ENCODE measurements at regions not wholly inside any gene's neighbourhood (a gene's known extent, or its start where the extent isn't known, plus 50 kb on each side); places are given as distances from the start of the nearest gene placed in this dataset.
"Not testable (repeated sequence)": the region's sequence is repeated elsewhere in the genome, so short reads cannot be mapped to it uniquely, and the experiment has no call there.

GRCh38 chr12:14099994-14100393 is 118.6 kb upstream of the GRIN2B start:
- Mint-ChIP-seq H3K36me3 (ENCODE audit: insufficient read depth) (no peaks in the 10 kb centered on the region), H3K9me3 (peaks cover 0 to 12% of the 10 kb centered on the region in 2 donors), H3K4me3 (no peak overlapping the region), H3K4me1 (ENCODE audit: low read depth in 2 of 2) (no peaks in the 10 kb centered on the region), H3K27me3 (peaks cover 28 to 40% of the 10 kb centered on the region in 2 donors), H3K27ac (no peak overlapping the region)
- DNase-seq (no peak), ATAC-seq (replicated peaks) (no peak)

- peaks cover 0 to 12% of the 10 kb centered on the region in 2 donors for H3K9me3 Mint-ChIP-seq
- H3K36me3 Mint-ChIP-seq (ENCODE audit: insufficient read depth); H3K27ac Mint-ChIP-seq; H3K4me3 Mint-ChIP-seq; ATAC-seq (replicated peaks); H3K4me1 Mint-ChIP-seq (ENCODE audit: low read depth in 2 of 2); DNase-seq: not testable (repeated sequence)
- peaks cover 28 to 40% of the 10 kb centered on the region in 2 donors for H3K27me3 Mint-ChIP-seq
Measured at GRCh38 chr12:14101556-14101955, 120.2 kb upstream of the GRIN2B start.

- no peak overlapping the region for H3K27ac Mint-ChIP-seq
- H3K27me3 Mint-ChIP-seq, result peaks cover 36 to 63% of the 10 kb centered on the region in 2 donors
- DNase-seq, result no peak
- H3K4me3 Mint-ChIP-seq, result no peak overlapping the region
- ATAC-seq (replicated peaks), result peak; percentile 17
- H3K36me3 Mint-ChIP-seq (ENCODE audit: insufficient read depth), result no peaks in the 10 kb centered on the region
- H3K4me1 Mint-ChIP-seq (ENCODE audit: low read depth in 2 of 2), result peaks cover 0 to 3% of the 10 kb centered on the region in 2 donors
- no peaks in the 10 kb centered on the region for H3K9me3 Mint-ChIP-seq
Measured at GRCh38 chr12:14111230-14111865, 129.9 kb upstream of the GRIN2B start.

- Mint-ChIP-seq H3K4me1 (ENCODE audit: low read depth in 2 of 2) (peaks cover 0 to 3% of the 10 kb centered on the region in 2 donors), H3K4me3 (no peak overlapping the region), H3K27me3 (peaks cover 30 to 54% of the 10 kb centered on the region in 2 donors), H3K27ac (no peak overlapping the region), H3K9me3 (peaks cover 0 to 2% of the 10 kb centered on the region in 2 donors), H3K36me3 (ENCODE audit: insufficient read depth) (no peaks in the 10 kb centered on the region)
- no peak for ATAC-seq (replicated peaks)
- no peak for DNase-seq
Measured at GRCh38 chr12:14113031-14113430, 131.6 kb upstream of the GRIN2B start.

GRCh38 chr12:14126692-14127091 is 145.3 kb upstream of the GRIN2B start:
- DNase-seq (no peak), ATAC-seq (replicated peaks) (no peak)
- H3K27me3 Mint-ChIP-seq, result peaks cover 5 to 34% of the 10 kb centered on the region in 2 donors
- no peaks in the 10 kb centered on the region for H3K4me1 Mint-ChIP-seq (ENCODE audit: low read depth in 2 of 2)
- H3K9me3 Mint-ChIP-seq, result peaks cover 0 to 2% of the 10 kb centered on the region in 2 donors
- no peak overlapping the region for H3K27ac Mint-ChIP-seq
- peaks cover 2% of the 10 kb centered on the region for H3K36me3 Mint-ChIP-seq (ENCODE audit: insufficient read depth)
- no peak overlapping the region for H3K4me3 Mint-ChIP-seq

- Mint-ChIP-seq H3K4me1 (ENCODE audit: low read depth in 2 of 2) (no peaks in the 10 kb centered on the region), H3K4me3 (no peak overlapping the region), H3K27ac (no peak overlapping the region), H3K9me3 (no peaks in the 10 kb centered on the region), H3K36me3 (ENCODE audit: insufficient read depth) (peaks cover 2% of the 10 kb centered on the region), H3K27me3 (peaks cover 15 to 47% of the 10 kb centered on the region in 2 donors)
- DNase-seq, result no peak
- no peak for ATAC-seq (replicated peaks)
Measured at GRCh38 chr12:14129611-14130195, 148.3 kb upstream of the GRIN2B start.

GRCh38 chr12:14135996-14136395 is 154.6 kb upstream of the GRIN2B start:
- Mint-ChIP-seq H3K4me3 (no peak overlapping the region), H3K36me3 (ENCODE audit: insufficient read depth) (no peaks in the 10 kb centered on the region), H3K27me3 (peaks cover 24 to 38% of the 10 kb centered on the region in 2 donors), H3K4me1 (ENCODE audit: low read depth in 2 of 2) (no peaks in the 10 kb centered on the region), H3K27ac (no peak overlapping the region), H3K9me3 (no peaks in the 10 kb centered on the region)
- no peak for ATAC-seq (replicated peaks)
- DNase-seq, result no peak

- DNase-seq (no peak), ATAC-seq (replicated peaks) (no peak)
- H3K27me3 Mint-ChIP-seq, result peaks cover 19 to 23% of the 10 kb centered on the region in 2 donors
- no peak overlapping the region for H3K4me3 Mint-ChIP-seq
- no peaks in the 10 kb centered on the region for H3K9me3 Mint-ChIP-seq
- no peaks in the 10 kb centered on the region for H3K36me3 Mint-ChIP-seq (ENCODE audit: insufficient read depth)
- no peak overlapping the region for H3K27ac Mint-ChIP-seq
- no peaks in the 10 kb centered on the region for H3K4me1 Mint-ChIP-seq (ENCODE audit: low read depth in 2 of 2)
Measured at GRCh38 chr12:14138495-14138894, 157.1 kb upstream of the GRIN2B start.

GRCh38 chr12:14148489-14149270 is 167.3 kb upstream of the GRIN2B start:
- H3K9me3 Mint-ChIP-seq, result no peaks in the 10 kb centered on the region
- ATAC-seq (replicated peaks), result no peak
- H3K27me3 Mint-ChIP-seq, result peaks cover 38 to 43% of the 10 kb centered on the region in 2 donors
- no peak overlapping the region for H3K27ac Mint-ChIP-seq
- no peak for DNase-seq
- H3K4me1 Mint-ChIP-seq (ENCODE audit: low read depth in 2 of 2), result no peaks in the 10 kb centered on the region
- no peak overlapping the region for H3K4me3 Mint-ChIP-seq
- no peaks in the 10 kb centered on the region for H3K36me3 Mint-ChIP-seq (ENCODE audit: insufficient read depth)

- Mint-ChIP-seq H3K27me3 (peaks cover 38 to 43% of the 10 kb centered on the region in 2 donors), H3K9me3 (no peaks in the 10 kb centered on the region), H3K27ac (no peak overlapping the region), H3K36me3 (ENCODE audit: insufficient read depth) (no peaks in the 10 kb centered on the region), H3K4me1 (ENCODE audit: low read depth in 2 of 2) (no peaks in the 10 kb centered on the region), H3K4me3 (no peak overlapping the region)
- ATAC-seq (replicated peaks), result no peak
- no peak for DNase-seq
Measured at GRCh38 chr12:14153803-14154202, 172.4 kb upstream of the GRIN2B start.

GRCh38 chr12:14156606-14157005 is 175.2 kb upstream of the GRIN2B start:
- no peak for ATAC-seq (replicated peaks)
- Mint-ChIP-seq H3K4me3 (no peak overlapping the region), H3K27me3 (peaks cover 22 to 25% of the 10 kb centered on the region in 2 donors), H3K4me1 (ENCODE audit: low read depth in 2 of 2) (no peaks in the 10 kb centered on the region), H3K36me3 (ENCODE audit: insufficient read depth) (no peaks in the 10 kb centered on the region), H3K27ac (no peak overlapping the region), H3K9me3 (no peaks in the 10 kb centered on the region)
- DNase-seq, result no peak

- no peak overlapping the region for H3K4me3 Mint-ChIP-seq
- DNase-seq (no peak), ATAC-seq (replicated peaks) (peak; percentile 56)
- no peaks in the 10 kb centered on the region for H3K9me3 Mint-ChIP-seq
- H3K36me3 Mint-ChIP-seq (ENCODE audit: insufficient read depth), result peaks cover 4% of the 10 kb centered on the region
- H3K27me3 Mint-ChIP-seq, result peaks cover 21 to 25% of the 10 kb centered on the region in 2 donors
- no peaks in the 10 kb centered on the region for H3K4me1 Mint-ChIP-seq (ENCODE audit: low read depth in 2 of 2)
- no peak overlapping the region for H3K27ac Mint-ChIP-seq
Measured at GRCh38 chr12:14157088-14157747, 175.8 kb upstream of the GRIN2B start.

GRCh38 chr12:14164266-14164665 is 182.9 kb upstream of the GRIN2B start:
- H3K9me3 Mint-ChIP-seq, result no peaks in the 10 kb centered on the region
- DNase-seq, result no peak
- H3K4me1 Mint-ChIP-seq (ENCODE audit: low read depth in 2 of 2), result peaks cover 2 to 4% of the 10 kb centered on the region in 2 donors
- no peaks in the 10 kb centered on the region for H3K27me3 Mint-ChIP-seq
- H3K36me3 Mint-ChIP-seq (ENCODE audit: insufficient read depth), result peaks cover 6% of the 10 kb centered on the region
- ATAC-seq (replicated peaks), result no peak
- H3K27ac Mint-ChIP-seq, result no peak overlapping the region
- H3K4me3 Mint-ChIP-seq, result no peak overlapping the region

All from effector memory CD8-positive, alpha-beta T cell (primary cell).